LNCAP (cell line): ENCODE measurements at regions not wholly inside any gene's neighbourhood (a gene's known extent, or its start where the extent isn't known, plus 50 kb on each side); places are given as distances from the start of the nearest gene placed in this dataset.
A peak's percentile ranks its signal among the peaks of the same experiment; 100 is the strongest.

ENCODE experiments used
- TF ChIP-seq, protein P1 (sequence below): fragments of 450-650 bp; IDR thresholded peaks from 2 replicates; pipeline ENCODE4 v1.5.1; 2017; ENCODE audit warnings: mild to moderate bottlenecking

DNA sequence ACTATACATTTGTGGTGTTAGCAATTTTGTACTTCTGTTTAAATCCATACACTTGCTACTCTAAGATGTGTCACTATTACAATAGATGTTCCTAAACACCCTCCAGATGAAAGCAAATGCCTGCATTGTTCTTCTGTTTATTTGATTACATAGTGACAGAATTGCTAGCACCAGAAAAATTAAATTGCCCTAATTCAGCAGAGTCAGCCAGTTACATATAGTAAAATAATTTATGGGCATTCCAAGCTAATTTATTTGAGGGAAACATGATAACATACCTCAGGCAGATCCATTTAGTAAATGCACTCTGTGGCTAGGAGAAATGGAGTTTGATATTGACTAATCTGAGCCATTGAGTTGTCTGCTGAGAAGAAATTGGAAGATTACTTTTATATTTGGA, 347.1 kb upstream of the FSIP2 start:
- TF ChIP-seq, protein P1, sequence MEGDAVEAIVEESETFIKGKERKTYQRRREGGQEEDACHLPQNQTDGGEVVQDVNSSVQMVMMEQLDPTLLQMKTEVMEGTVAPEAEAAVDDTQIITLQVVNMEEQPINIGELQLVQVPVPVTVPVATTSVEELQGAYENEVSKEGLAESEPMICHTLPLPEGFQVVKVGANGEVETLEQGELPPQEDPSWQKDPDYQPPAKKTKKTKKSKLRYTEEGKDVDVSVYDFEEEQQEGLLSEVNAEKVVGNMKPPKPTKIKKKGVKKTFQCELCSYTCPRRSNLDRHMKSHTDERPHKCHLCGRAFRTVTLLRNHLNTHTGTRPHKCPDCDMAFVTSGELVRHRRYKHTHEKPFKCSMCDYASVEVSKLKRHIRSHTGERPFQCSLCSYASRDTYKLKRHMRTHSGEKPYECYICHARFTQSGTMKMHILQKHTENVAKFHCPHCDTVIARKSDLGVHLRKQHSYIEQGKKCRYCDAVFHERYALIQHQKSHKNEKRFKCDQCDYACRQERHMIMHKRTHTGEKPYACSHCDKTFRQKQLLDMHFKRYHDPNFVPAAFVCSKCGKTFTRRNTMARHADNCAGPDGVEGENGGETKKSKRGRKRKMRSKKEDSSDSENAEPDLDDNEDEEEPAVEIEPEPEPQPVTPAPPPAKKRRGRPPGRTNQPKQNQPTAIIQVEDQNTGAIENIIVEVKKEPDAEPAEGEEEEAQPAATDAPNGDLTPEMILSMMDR, result no peak

GRCh38 chr2:185393091-185393490, 345.5 kb upstream of the FSIP2 start:
- TF ChIP-seq, protein P1, result no peak

- TF ChIP-seq, protein P1, result no peak
Observed at GRCh38 chr2:185402474-185402873, 336.1 kb upstream of the FSIP2 start.

DNA sequence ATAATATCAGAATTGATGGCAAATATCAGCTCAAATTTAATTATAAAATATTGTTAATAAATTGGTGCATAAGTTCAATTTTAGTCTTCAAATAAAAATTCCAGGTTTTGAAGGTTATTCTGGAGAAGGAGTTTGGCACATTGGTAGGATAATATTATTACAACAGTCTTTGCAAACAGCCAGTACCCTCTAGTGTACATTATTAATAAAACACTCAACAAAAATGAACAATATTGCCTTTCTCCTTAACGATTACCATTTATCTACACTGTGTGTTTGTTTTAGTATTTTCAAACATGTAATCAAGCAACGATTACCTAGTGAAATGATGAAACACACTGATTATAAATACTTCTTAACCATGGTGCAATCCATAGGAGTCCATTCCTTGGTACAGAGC, 334.0 kb upstream of the FSIP2 start:
- TF ChIP-seq, protein P1, result peak; percentile 39; the same call in 1 of the 2 replicates

- TF ChIP-seq, protein P1, result no peak
Observed at GRCh38 chr2:185417111-185417510, 321.5 kb upstream of the FSIP2 start.

DNA sequence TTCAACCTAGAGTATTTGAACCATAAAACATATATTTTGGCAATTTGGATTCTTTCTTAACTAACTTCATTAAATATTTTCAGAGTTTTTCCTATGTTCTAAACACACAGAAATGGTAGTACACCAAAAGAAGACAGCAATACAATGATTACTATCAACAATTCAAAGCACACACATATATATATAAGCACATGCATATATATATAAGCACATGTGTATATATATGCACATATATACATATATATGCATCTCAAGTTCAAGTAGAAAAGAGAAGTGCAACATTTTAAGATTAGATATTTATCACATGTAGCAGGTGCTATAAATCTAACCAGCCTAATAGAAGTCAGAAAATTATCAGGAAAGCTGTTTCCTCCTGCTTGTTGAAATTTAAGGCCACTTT, 320.9 kb upstream of the FSIP2 start:
- TF ChIP-seq, protein P1, result no peak

GRCh38 chr2:185428000-185428399, 310.6 kb upstream of the FSIP2 start:
- TF ChIP-seq, protein P1, result no peak

- TF ChIP-seq, protein P1, result no peak
Observed at GRCh38 chr2:185433824-185434223, 304.8 kb upstream of the FSIP2 start.
